ENCODE measurements at regions not wholly inside any gene's neighbourhood (a gene's known extent, or its start where the extent isn't known, plus 50 kb on each side); places are given as distances from the start of the nearest gene placed in this dataset.

DNA sequence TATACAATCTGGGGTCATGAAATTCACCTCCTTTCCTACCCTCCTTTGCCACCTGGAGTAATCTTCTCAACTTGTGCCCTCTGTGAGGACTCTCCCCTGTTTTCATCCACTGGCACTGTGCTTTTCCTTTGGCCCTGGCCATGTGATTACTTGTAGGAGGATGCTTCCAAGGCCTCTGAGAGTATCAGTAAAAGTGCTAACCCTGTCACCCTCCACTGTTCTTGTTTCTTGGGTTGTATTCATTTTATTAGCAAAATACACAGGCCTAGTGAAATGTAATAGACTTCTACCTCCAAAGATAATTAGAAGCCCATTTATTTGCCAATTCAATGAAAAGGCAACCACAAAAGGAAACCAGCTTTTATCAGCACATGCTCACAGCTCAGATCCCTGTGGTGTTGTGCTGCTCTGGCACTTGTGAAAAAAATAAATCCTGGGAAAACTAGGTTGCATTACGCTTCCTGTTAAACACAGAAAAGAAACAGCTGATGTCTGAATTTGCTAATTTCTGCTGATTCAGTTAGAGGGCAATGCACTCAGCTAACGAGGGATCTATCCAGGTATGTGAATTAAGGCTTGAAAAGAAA lies 357.5 kb upstream of the ETAA1 start:
- TF ChIP-seq EZH2 (IDR thresholded peaks at IDR 0.05; ENCODE audit: borderline replicate concordance, insufficient read depth, low read depth, low read length, poor library complexity, severe bottlenecking) (no peak), CTCF (IDR thresholded peaks at IDR 0.05) (no peak)
